Activated T-helper 1 cell treated with anti-CD3 and anti-CD28 coated beads, Interleukin-2, amount 50 U/mL, for 16 hours (primary cell): ENCODE measurements at regions not wholly inside any gene's neighbourhood (a gene's known extent, or its start where the extent isn't known, plus 50 kb on each side); places are given as distances from the start of the nearest gene placed in this dataset.
"Not testable (repeated sequence)": the region's sequence is repeated elsewhere in the genome, so short reads cannot be mapped to it uniquely, and the experiment has no call there.

Source experiments
- DNase-seq, 2 donors: peaks; one replicate each; pipeline ENCODE4 v3.0.0-alpha.2; 2020; ENCODE audit warnings: low read depth in 1 of 2, low spot score in 1 of 2

GRCh38 chr18:5024741-5025140, 172.3 kb downstream of the AKAIN1 start:
- no peak for DNase-seq

- DNase-seq: no peak
Observed at GRCh38 chr18:5021558-5021957, 175.5 kb downstream of the AKAIN1 start.

- DNase-seq: no peak
Observed at GRCh38 chr18:5015213-5015612, 181.8 kb downstream of the AKAIN1 start.

GRCh38 chr18:5004031-5004820, 192.8 kb downstream of the AKAIN1 start:
- DNase-seq: not testable (repeated sequence)

GRCh38 chr18:4994710-4995109, 202.3 kb downstream of the AKAIN1 start:
- DNase-seq: no peak

GRCh38 chr18:4987452-4988405, 209.3 kb downstream of the AKAIN1 start:
- no peak for DNase-seq

- no peak for DNase-seq
Observed at GRCh38 chr18:4986677-4987076, 210.4 kb downstream of the AKAIN1 start.

GRCh38 chr18:4986066-4986465, 211.0 kb downstream of the AKAIN1 start:
- no peak for DNase-seq

GRCh38 chr18:4961121-4961909, 235.7 kb downstream of the AKAIN1 start:
- DNase-seq: no peak

- no peak for DNase-seq
Observed at GRCh38 chr18:4960578-4960977, 236.5 kb downstream of the AKAIN1 start.

GRCh38 chr18:4931209-4931608, 265.8 kb downstream of the AKAIN1 start:
- no peak for DNase-seq

- DNase-seq: no peak
Observed at GRCh38 chr18:4921548-4921947, 275.5 kb downstream of the AKAIN1 start.

- not testable (repeated sequence) for DNase-seq
Observed at GRCh38 chr18:4917509-4917908, 279.5 kb downstream of the AKAIN1 start.

GRCh38 chr18:4908328-4908727, 288.7 kb downstream of the AKAIN1 start:
- DNase-seq: no peak

GRCh38 chr18:4906856-4907255, 290.2 kb downstream of the AKAIN1 start:
- DNase-seq: no peak

GRCh38 chr18:4888251-4889040, 308.6 kb downstream of the AKAIN1 start:
- DNase-seq: no peak

- no peak for DNase-seq
Observed at GRCh38 chr18:4878480-4878879, 318.6 kb downstream of the AKAIN1 start.

- no peak for DNase-seq
Observed at GRCh38 chr18:4871197-4871596, 325.9 kb downstream of the AKAIN1 start.

- DNase-seq: no peak
Observed at GRCh38 chr18:4870177-4870773, 326.8 kb downstream of the AKAIN1 start.

- DNase-seq: no peak
Observed at GRCh38 chr18:4869155-4869554, 327.9 kb downstream of the AKAIN1 start.
